Neural cell (in vitro differentiated cells): ENCODE measurements at regions not wholly inside any gene's neighbourhood (a gene's known extent, or its start where the extent isn't known, plus 50 kb on each side); places are given as distances from the start of the nearest gene placed in this dataset.

Source experiments
- CTCF ChIP-seq: fragments of 450-650 bp; IDR thresholded peaks from 2 replicates; pipeline ENCODE4 v1.5.1; 2014; ENCODE audit warnings: antibody characterized with exemption, mild to moderate bottlenecking, moderate library complexity; ENCODE audit not compliant: poor library complexity, severe bottlenecking
- POLR2AphosphoS5 ChIP-seq: IDR thresholded peaks from 2 replicates; pipeline ENCODE4 v1.6.1; 2012
- SMC3 ChIP-seq: fragments of 450-650 bp; conservative IDR thresholded peaks from 2 replicates; pipeline ENCODE4 v1.6.1; 2014; ENCODE audit warnings: antibody characterized with exemption, mild to moderate bottlenecking, moderate library complexity; ENCODE audit not compliant: poor library complexity

- no peak for TF ChIP-seq SMC3
- no peak for TF ChIP-seq CTCF
- no peak for TF ChIP-seq POLR2AphosphoS5
Measured at GRCh38 chr5:76007904-76008303, 75.3 kb upstream of the SV2C start.
